Keratinocyte (primary cell): ENCODE measurements at regions not wholly inside any gene's neighbourhood (a gene's known extent, or its start where the extent isn't known, plus 50 kb on each side); places are given as distances from the start of the nearest gene placed in this dataset.

Experiments used
- CTCF ChIP-seq, 3 experiments: IDR thresholded peaks in 1 of 3; conservative IDR thresholded peaks in 1 of 3; optimal IDR thresholded peaks in 1 of 3; 2 replicates in 2 of 3; 3 replicates in 1 of 3; pipeline versions ENCODE3 to v1.5.1; 2011; ENCODE audit warnings: low read length in 3 of 3, mild to moderate bottlenecking in 3 of 3, moderate library complexity in 2 of 3, control low read depth in 1 of 3, inconsistent platforms in 1 of 3; ENCODE audit not compliant: insufficient read depth in 2 of 3; ENCODE audit errors: extremely low read depth in 1 of 3
- EZH2 ChIP-seq: IDR thresholded peaks from one replicate; pipeline ENCODE4 v1.6.1; 2012; ENCODE audit warnings: inconsistent platforms, mild to moderate bottlenecking, low read length, moderate library complexity

- TF ChIP-seq EZH2, result no peak
- no peak for TF ChIP-seq CTCF (optimal IDR thresholded peaks at IDR 0.05 in 1 of 3, IDR thresholded peaks at IDR 0.05 in 1 of 3, conservative IDR thresholded peaks at IDR 0.05 in 1 of 3; ENCODE audit: extremely low read depth in 1 of 3, insufficient read depth in 2 of 3, low read length in 3 of 3)
These were observed 849.1 kb upstream of the SLIT2 start for GRCh38 chr4:19402581-19403065.
